ENCODE measurements at regions not wholly inside any gene's neighbourhood (a gene's known extent, or its start where the extent isn't known, plus 50 kb on each side); places are given as distances from the start of the nearest gene placed in this dataset.

GRCh38 chr11:122509091-122509490 is 146.4 kb upstream of the UBASH3B start:
- no peaks in the 10 kb centered on the region for H3K36me3 ChIP-seq
- no peaks in the 10 kb centered on the region for H3K9me3 ChIP-seq
- no peak for TF ChIP-seq POLR2A (IDR thresholded peaks at IDR 0.05)
- TF ChIP-seq EP300 (IDR thresholded peaks at IDR 0.05) = no peak
- no peak for TF ChIP-seq POLR2AphosphoS5 (IDR thresholded peaks at IDR 0.05)
- TF ChIP-seq, protein P1, sequence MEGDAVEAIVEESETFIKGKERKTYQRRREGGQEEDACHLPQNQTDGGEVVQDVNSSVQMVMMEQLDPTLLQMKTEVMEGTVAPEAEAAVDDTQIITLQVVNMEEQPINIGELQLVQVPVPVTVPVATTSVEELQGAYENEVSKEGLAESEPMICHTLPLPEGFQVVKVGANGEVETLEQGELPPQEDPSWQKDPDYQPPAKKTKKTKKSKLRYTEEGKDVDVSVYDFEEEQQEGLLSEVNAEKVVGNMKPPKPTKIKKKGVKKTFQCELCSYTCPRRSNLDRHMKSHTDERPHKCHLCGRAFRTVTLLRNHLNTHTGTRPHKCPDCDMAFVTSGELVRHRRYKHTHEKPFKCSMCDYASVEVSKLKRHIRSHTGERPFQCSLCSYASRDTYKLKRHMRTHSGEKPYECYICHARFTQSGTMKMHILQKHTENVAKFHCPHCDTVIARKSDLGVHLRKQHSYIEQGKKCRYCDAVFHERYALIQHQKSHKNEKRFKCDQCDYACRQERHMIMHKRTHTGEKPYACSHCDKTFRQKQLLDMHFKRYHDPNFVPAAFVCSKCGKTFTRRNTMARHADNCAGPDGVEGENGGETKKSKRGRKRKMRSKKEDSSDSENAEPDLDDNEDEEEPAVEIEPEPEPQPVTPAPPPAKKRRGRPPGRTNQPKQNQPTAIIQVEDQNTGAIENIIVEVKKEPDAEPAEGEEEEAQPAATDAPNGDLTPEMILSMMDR (IDR thresholded peaks at IDR 0.05) = no peak
- no peak overlapping the region for H3K4me3 ChIP-seq
- DNase-seq = no peak
- intact Hi-C loops (cut with DNase I) = loop anchor here (5.0 kb wide), 1 partner anchor 402 kb away; no protein-coding TSS in a partner anchor
- peaks cover 0 to 5% (median 2%) of the 10 kb centered on the region in 4 donors for H3K4me1 ChIP-seq
- no peaks in the 10 kb centered on the region for H3K27me3 ChIP-seq
- WGBS, 2 donors = 62 to 79% methylated on average over 4 of the region's 4 CpGs
- H3K27ac ChIP-seq = no peak overlapping the region

GRCh38 chr11:122505304-122506006 is 150.1 kb upstream of the UBASH3B start:
- no peaks in the 10 kb centered on the region for H3K27me3 ChIP-seq
- 45 to 49% methylated on average over 8 of the region's 8 CpGs for WGBS, 2 donors
- H3K4me3 ChIP-seq = no peak overlapping the region
- TF ChIP-seq POLR2A (IDR thresholded peaks at IDR 0.05) (no peak), EP300 (IDR thresholded peaks at IDR 0.05) (no peak), POLR2AphosphoS5 (IDR thresholded peaks at IDR 0.05) (peak in 3 of 4 donors; percentile 38 to 46 (median 40))
- TF ChIP-seq, protein P1 (IDR thresholded peaks at IDR 0.05) = peak; percentile 70 to 81 (median 78)
- H3K4me1 ChIP-seq = peaks cover 0 to 5% (median 2%) of the 10 kb centered on the region in 4 donors
- H3K36me3 ChIP-seq = no peaks in the 10 kb centered on the region
- H3K27ac ChIP-seq = peak overlapping the region in 1 of 4 donors; percentile 7
- DNase-seq = peak; percentile 92
- H3K9me3 ChIP-seq = no peaks in the 10 kb centered on the region
- intact Hi-C loops (cut with DNase I) = loop anchor here (1.0 to 5.0 kb wide), 4 partner anchors 290 to 850 kb away; no protein-coding TSS in a partner anchor

- H3K9me3 ChIP-seq = no peaks in the 10 kb centered on the region
- intact Hi-C loops (cut with DNase I) = no loop called here
- no peak overlapping the region for H3K27ac ChIP-seq
- no peaks in the 10 kb centered on the region for H3K36me3 ChIP-seq
- no peak for DNase-seq
- no peak overlapping the region for H3K4me3 ChIP-seq
- no peaks in the 10 kb centered on the region for H3K27me3 ChIP-seq
- TF ChIP-seq, protein P1 (IDR thresholded peaks at IDR 0.05) = no peak
- TF ChIP-seq EP300 (IDR thresholded peaks at IDR 0.05) (no peak), POLR2AphosphoS5 (IDR thresholded peaks at IDR 0.05) (no peak), POLR2A (IDR thresholded peaks at IDR 0.05) (no peak)
- WGBS, 2 donors = 64 to 80% methylated on average over 2 of the region's 2 CpGs
- peaks cover 0 to 12% (median 8%) of the 10 kb centered on the region in 4 donors for H3K4me1 ChIP-seq
These were observed 161.3 kb upstream of the UBASH3B start for GRCh38 chr11:122494221-122494620.

GRCh38 chr11:122491509-122491908 is 164.0 kb upstream of the UBASH3B start:
- intact Hi-C loops (cut with DNase I) = no loop called here
- 54 to 83% methylated on average over 3 of the region's 3 CpGs for WGBS, 2 donors
- Histone ChIP-seq H3K9me3 (no peaks in the 10 kb centered on the region), H3K36me3 (no peaks in the 10 kb centered on the region), H3K4me3 (no peak overlapping the region), H3K27ac (peak overlapping the region in 1 of 4 donors; percentile 3), H3K4me1 (peaks cover 0 to 12% (median 8%) of the 10 kb centered on the region in 4 donors), H3K27me3 (no peaks in the 10 kb centered on the region)
- DNase-seq = no peak
- TF ChIP-seq POLR2A (IDR thresholded peaks at IDR 0.05) (no peak), POLR2AphosphoS5 (IDR thresholded peaks at IDR 0.05) (peak in 1 of 4 donors; percentile 40)

GRCh38 chr11:122488892-122489706 is 166.4 kb upstream of the UBASH3B start:
- H3K27me3 ChIP-seq = no peaks in the 10 kb centered on the region
- 83 to 89% methylated on average over 8 of the region's 8 CpGs for WGBS, 2 donors
- no peak overlapping the region for H3K4me3 ChIP-seq
- no peaks in the 10 kb centered on the region for H3K9me3 ChIP-seq
- no peak for DNase-seq
- H3K36me3 ChIP-seq = no peaks in the 10 kb centered on the region
- intact Hi-C loops (cut with DNase I) = no loop called here
- H3K4me1 ChIP-seq = peaks cover 0 to 12% (median 8%) of the 10 kb centered on the region in 4 donors
- no peak overlapping the region for H3K27ac ChIP-seq
- no peak for TF ChIP-seq EP300 (IDR thresholded peaks at IDR 0.05)
- no peak for TF ChIP-seq POLR2A (IDR thresholded peaks at IDR 0.05)
- no peak for TF ChIP-seq POLR2AphosphoS5 (IDR thresholded peaks at IDR 0.05)
- TF ChIP-seq, protein P1 (IDR thresholded peaks at IDR 0.05) = no peak
